Calu3 (cell line): ENCODE measurements at regions not wholly inside any gene's neighbourhood (a gene's known extent, or its start where the extent isn't known, plus 50 kb on each side); places are given as distances from the start of the nearest gene placed in this dataset.

Source experiments
- BruUV-seq: library from RNA; stranded (reverse); fragments of 400-500 nt; replicated peaks from 2 replicates; lab custom pipeline; 2021; lab: Mats Ljungman, UMichigan
- CTCF ChIA-PET: fragments of 300-600 bp; sonication (Branson Sonifier 250); formaldehyde crosslinking; loops from one replicate; lab custom pipeline; 2022; ENCODE audit warnings: antibody characterized with exemption; lab: Charles Lee
- DNase-seq: peaks from one replicate; pipeline ENCODE4 v3.0.0; 2022
- H3K27ac Mint-ChIP-seq: one replicate; pipeline ENCODE4 v1.8.0; 2022; ENCODE audit warnings: mixed read lengths; ENCODE audit not compliant: unreplicated experiment
- H3K27me3 Mint-ChIP-seq: one replicate; pipeline ENCODE4 v1.8.0; 2022; ENCODE audit warnings: mixed read lengths; ENCODE audit not compliant: unreplicated experiment
- H3K36me3 Mint-ChIP-seq: one replicate; pipeline ENCODE4 v1.8.0; 2022; ENCODE audit warnings: mild to moderate bottlenecking, moderate library complexity, mixed read lengths; ENCODE audit not compliant: insufficient read depth, unreplicated experiment
- H3K4me1 Mint-ChIP-seq: one replicate; pipeline ENCODE4 v1.8.0; 2022; ENCODE audit warnings: mild to moderate bottlenecking, low read depth, mixed read lengths; ENCODE audit not compliant: unreplicated experiment
- H3K4me3 Mint-ChIP-seq: one replicate; pipeline ENCODE4 v1.8.0; 2022; ENCODE audit warnings: mild to moderate bottlenecking, low read depth, moderate library complexity, mixed read lengths; ENCODE audit not compliant: unreplicated experiment
- H3K9me3 Mint-ChIP-seq: one replicate; pipeline ENCODE4 v1.8.0; 2022; ENCODE audit warnings: low read depth, mixed read lengths; ENCODE audit not compliant: unreplicated experiment
- intact Hi-C: fragments of 100-400 bp; cut with micrococcal nuclease; formaldehyde crosslinking; loops from one replicate; pipeline ENCODE4 v1.10.0; 2022; ENCODE audit not compliant: unreplicated experiment
- TF ChIP-seq, protein P1 (sequence below): fragments of 200-600 bp; IDR thresholded peaks from one replicate; pipeline ENCODE4 v1.8.0; 2022; ENCODE audit warnings: antibody characterized with exemption; ENCODE audit not compliant: unreplicated experiment

DNA sequence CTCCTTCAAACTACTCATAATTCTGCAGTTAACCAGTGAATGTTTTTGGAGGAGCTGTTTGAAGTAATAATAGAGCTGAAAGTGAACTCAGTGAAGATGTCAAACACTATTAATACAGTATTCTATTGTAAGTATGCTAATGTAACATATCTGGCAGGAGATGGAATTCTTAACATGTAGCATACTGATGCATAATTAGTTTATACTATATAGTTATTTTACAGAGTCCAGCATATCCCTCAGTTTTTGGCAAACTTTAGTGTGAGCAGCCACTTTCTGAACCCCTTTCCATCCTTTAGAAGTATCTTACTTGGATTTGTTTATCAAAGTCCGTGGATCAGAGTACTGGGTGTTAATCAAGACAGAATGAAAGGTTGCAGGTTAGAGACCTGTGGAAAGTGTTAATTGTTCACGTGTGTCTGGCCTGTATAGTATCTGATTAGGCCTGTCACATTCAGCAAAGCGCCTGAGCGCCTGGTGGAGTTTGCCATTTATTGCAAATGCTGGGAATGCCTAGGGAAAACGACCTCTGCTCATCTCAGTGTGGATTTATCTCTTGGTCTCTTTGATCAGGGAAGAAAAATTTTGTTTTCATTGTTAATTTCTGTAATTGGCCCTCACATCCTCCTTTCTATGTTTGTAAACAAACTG is 251.7 kb upstream of the MAD2L1 start:
- H3K4me3 Mint-ChIP-seq: no peak overlapping the region

DNA sequence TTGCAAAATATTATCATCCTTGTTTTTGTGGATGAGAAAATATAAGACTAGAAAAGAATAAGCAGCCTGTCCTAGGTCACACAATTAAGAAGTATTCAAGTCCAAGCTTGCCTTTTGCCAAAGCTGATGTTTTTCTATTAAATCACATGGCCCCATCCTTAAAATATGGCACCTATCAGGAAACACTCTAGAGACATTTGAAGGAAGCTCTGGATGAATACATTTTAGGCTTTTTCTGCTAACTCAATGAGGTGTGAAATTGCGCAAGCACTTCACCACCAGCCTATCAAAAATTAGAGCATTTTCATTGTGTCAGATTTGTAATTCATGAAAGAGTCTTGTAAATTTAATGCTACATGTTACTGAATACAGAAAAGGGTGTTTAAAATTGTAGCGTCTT is 251.1 kb upstream of the MAD2L1 start:
- no peaks in the 10 kb centered on the region for H3K27me3 Mint-ChIP-seq
- BruUV-seq: no TSS peak
- H3K9me3 Mint-ChIP-seq: no peaks in the 10 kb centered on the region
- H3K27ac Mint-ChIP-seq: no peak overlapping the region
- intact Hi-C loops: no loop called here
- no peak overlapping the region for H3K4me3 Mint-ChIP-seq
- DNase-seq: no peak
- CTCF ChIA-PET: no interaction called here
- no peaks in the 10 kb centered on the region for H3K36me3 Mint-ChIP-seq
- TF ChIP-seq, protein P1, sequence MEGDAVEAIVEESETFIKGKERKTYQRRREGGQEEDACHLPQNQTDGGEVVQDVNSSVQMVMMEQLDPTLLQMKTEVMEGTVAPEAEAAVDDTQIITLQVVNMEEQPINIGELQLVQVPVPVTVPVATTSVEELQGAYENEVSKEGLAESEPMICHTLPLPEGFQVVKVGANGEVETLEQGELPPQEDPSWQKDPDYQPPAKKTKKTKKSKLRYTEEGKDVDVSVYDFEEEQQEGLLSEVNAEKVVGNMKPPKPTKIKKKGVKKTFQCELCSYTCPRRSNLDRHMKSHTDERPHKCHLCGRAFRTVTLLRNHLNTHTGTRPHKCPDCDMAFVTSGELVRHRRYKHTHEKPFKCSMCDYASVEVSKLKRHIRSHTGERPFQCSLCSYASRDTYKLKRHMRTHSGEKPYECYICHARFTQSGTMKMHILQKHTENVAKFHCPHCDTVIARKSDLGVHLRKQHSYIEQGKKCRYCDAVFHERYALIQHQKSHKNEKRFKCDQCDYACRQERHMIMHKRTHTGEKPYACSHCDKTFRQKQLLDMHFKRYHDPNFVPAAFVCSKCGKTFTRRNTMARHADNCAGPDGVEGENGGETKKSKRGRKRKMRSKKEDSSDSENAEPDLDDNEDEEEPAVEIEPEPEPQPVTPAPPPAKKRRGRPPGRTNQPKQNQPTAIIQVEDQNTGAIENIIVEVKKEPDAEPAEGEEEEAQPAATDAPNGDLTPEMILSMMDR: no peak
- H3K4me1 Mint-ChIP-seq: no peaks in the 10 kb centered on the region

More for the DNA sequence above, 251.7 kb upstream of the MAD2L1 start:
- Mint-ChIP-seq H3K36me3 (no peaks in the 10 kb centered on the region), H3K27ac (no peak overlapping the region), H3K4me1 (no peaks in the 10 kb centered on the region), H3K27me3 (no peaks in the 10 kb centered on the region), H3K9me3 (no peaks in the 10 kb centered on the region)
- no TSS peak for BruUV-seq
- CTCF ChIA-PET: no interaction called here
- intact Hi-C loops: no loop called here
- TF ChIP-seq, protein P1: no peak
- no peak for DNase-seq

DNA sequence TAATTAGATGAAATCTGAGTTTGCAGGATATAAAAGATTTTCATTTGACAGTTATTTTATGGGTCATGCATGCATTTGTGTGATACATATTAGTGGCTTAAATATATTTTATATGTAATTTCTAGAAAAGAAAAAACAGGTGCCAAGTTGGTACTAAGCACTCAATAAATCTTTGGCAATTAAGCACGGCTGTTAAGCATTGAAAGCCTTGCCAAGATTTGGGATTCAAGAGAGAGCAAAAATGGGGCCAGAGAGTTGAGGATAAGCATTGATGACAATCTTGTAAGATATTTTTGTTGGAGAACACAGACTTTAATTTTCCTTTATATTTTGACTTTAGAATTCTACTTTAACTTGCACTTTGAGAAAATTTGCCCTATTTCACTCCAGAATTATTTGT is 249.8 kb upstream of the MAD2L1 start:
- Mint-ChIP-seq H3K9me3 (no peaks in the 10 kb centered on the region), H3K27me3 (no peaks in the 10 kb centered on the region), H3K4me3 (no peak overlapping the region), H3K27ac (no peak overlapping the region), H3K4me1 (no peaks in the 10 kb centered on the region), H3K36me3 (no peaks in the 10 kb centered on the region)
- intact Hi-C loops: no loop called here
- CTCF ChIA-PET: interaction anchor here (0.6 kb wide), 1 partner anchor 46 kb away, joined by 5 read pairs; no protein-coding TSS in a partner anchor
- TF ChIP-seq, protein P1: no peak
- no TSS peak for BruUV-seq
- DNase-seq: no peak

DNA sequence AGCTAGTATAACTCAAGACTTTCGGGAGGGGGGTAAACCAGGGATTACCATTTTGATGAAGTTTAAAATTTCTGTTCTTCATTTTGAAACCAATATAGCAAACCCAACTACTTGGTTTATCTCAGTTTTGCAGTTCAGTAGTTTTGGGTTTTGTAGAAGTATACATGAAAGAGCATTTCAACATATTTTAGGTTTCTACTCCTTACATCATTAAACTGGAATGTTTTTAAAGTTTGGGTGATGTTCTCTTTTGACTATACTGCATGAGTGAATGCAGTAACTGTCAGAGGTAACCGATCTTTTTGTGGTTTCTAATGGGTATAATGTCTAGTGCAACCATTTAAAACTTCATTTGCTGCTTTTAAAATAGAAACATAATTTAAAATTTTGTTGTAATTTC is 248.3 kb upstream of the MAD2L1 start:
- H3K36me3 Mint-ChIP-seq: no peaks in the 10 kb centered on the region

More for the DNA sequence above, 248.3 kb upstream of the MAD2L1 start:
- no peak overlapping the region for H3K27ac Mint-ChIP-seq
- intact Hi-C loops: no loop called here
- peaks cover 3% of the 10 kb centered on the region for H3K9me3 Mint-ChIP-seq
- no peaks in the 10 kb centered on the region for H3K27me3 Mint-ChIP-seq
- H3K4me1 Mint-ChIP-seq: no peaks in the 10 kb centered on the region
- no peak overlapping the region for H3K4me3 Mint-ChIP-seq
- BruUV-seq: no TSS peak
- TF ChIP-seq, protein P1: no peak
- DNase-seq: no peak
- CTCF ChIA-PET: no interaction called here
